ENCODE measurements at regions not wholly inside any gene's neighbourhood (a gene's known extent, or its start where the extent isn't known, plus 50 kb on each side); places are given as distances from the start of the nearest gene placed in this dataset.

DNA sequence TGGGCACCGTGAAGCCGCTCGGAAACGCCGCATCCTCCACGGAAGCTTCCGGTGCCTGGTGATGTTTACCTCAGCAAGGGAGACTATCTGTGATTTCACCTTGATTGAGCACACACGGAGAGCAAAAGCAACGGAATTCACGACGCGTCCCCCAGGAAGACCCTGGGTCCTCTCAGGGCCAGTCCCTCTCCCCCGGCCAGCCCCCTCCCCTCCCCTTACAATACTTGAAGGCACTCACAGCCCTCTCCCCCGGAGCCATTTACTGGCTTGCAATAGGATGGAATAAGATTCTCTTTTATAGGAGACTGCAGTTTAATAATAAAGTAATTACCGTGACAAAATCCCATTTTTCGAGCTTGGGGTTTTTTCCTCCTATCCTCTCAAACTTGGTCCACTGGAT is 104.7 kb downstream of the ENGASE start:
- 80 to 85% (median 84%) methylated on average over 16 of the region's 16 CpGs for WGBS, 5 donors
- TF ChIP-seq EP300 (IDR thresholded peaks at IDR 0.05) = no peak
- TF ChIP-seq POLR2AphosphoS5 (IDR thresholded peaks at IDR 0.05) = no peak
- TF ChIP-seq POLR2A (IDR thresholded peaks at IDR 0.05) = no peak
- TF ChIP-seq, protein P1, sequence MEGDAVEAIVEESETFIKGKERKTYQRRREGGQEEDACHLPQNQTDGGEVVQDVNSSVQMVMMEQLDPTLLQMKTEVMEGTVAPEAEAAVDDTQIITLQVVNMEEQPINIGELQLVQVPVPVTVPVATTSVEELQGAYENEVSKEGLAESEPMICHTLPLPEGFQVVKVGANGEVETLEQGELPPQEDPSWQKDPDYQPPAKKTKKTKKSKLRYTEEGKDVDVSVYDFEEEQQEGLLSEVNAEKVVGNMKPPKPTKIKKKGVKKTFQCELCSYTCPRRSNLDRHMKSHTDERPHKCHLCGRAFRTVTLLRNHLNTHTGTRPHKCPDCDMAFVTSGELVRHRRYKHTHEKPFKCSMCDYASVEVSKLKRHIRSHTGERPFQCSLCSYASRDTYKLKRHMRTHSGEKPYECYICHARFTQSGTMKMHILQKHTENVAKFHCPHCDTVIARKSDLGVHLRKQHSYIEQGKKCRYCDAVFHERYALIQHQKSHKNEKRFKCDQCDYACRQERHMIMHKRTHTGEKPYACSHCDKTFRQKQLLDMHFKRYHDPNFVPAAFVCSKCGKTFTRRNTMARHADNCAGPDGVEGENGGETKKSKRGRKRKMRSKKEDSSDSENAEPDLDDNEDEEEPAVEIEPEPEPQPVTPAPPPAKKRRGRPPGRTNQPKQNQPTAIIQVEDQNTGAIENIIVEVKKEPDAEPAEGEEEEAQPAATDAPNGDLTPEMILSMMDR (IDR thresholded peaks at IDR 0.05) = no peak
- Histone ChIP-seq H3K27ac (no peak overlapping the region), H3K4me1 (peaks cover 0 to 14% (median 11%) of the 10 kb centered on the region in 4 donors), H3K9me3 (no peaks in the 10 kb centered on the region), H3K27me3 (peaks cover 15 to 90% (median 50%) of the 10 kb centered on the region in 3 donors), H3K4me3 (no peak overlapping the region), H3K36me3 (no peaks in the 10 kb centered on the region)
- DNase-seq = no peak
- intact Hi-C loops (cut with DNase I; ENCODE audit: low total_unique reads) = no loop called here

DNA sequence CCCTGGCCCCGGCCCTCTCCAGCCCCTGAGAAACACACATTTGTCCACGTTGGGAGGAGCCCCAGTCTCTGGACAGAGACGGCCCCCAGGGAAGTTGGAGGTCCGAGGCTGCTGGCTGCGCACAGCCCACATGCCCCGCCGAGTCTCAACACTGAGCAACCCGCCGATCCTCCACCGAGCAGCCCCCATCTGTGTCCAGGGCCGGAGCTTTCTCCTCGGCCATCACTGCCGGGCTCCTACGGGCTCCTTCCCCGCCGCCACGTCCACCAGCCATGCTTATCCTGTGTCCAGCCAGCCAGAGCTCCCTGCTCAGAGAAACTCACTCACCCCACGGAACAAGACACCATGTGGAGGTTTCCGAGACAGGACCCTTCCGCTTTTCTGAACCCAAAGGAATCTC is 103.3 kb downstream of the ENGASE start:
- peaks cover 0 to 4% (median 1%) of the 10 kb centered on the region in 4 donors for H3K4me1 ChIP-seq
- no peak overlapping the region for H3K4me3 ChIP-seq
- no peak overlapping the region for H3K27ac ChIP-seq
- WGBS, 5 donors = 71 to 81% (median 75%) methylated on average over 16 to 20 of the region's 20 CpGs
- intact Hi-C loops (cut with DNase I; ENCODE audit: low total_unique reads) = no loop called here
- no peak for TF ChIP-seq EP300 (IDR thresholded peaks at IDR 0.05)
- TF ChIP-seq, protein P1 (IDR thresholded peaks at IDR 0.05) = no peak
- no peak for TF ChIP-seq POLR2A (IDR thresholded peaks at IDR 0.05)
- TF ChIP-seq POLR2AphosphoS5 (IDR thresholded peaks at IDR 0.05) = no peak
- H3K36me3 ChIP-seq = no peaks in the 10 kb centered on the region
- peaks cover 7 to 76% (median 37%) of the 10 kb centered on the region in 3 donors for H3K27me3 ChIP-seq
- no peak for DNase-seq
- no peaks in the 10 kb centered on the region for H3K9me3 ChIP-seq

DNA sequence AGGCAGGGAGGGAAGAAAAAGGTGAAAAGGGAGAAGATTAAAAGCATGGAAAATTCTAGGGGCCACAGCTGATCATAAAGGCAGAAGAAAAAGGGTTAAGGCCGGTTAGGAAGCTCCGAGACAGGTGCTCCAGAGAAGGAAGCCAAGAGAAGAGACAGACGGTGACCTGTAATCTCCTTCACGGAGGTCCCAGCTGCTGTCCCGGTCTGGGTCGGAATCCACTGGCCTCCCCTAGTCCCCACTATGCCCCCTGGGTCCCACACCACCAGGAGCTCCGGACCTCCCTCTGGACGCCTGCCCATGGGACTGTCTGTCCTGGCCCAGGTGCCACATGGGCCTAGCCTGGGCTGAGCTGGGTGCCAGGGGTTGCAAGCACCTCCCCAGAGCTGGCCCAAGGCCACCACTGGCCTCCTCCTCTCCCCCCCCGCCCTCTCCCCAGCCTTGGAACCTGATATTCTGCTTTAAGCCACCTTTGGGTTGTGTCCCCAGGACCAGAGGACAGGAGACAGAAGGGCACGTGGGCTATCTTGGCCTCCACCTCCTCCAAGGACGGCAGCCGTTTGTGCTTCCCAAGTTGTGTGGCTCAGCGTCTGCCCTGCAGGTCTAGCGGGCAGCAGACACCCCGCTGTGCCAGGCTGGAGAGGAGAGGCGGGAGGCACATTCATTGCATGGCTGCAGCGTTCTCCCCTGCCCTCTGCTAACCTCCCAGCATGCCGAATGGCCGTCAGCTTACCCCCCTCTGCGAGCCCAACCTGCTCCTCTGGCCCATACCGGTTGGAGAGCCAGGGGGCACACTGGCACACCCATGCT is 102.4 kb downstream of the ENGASE start:
- Histone ChIP-seq H3K27me3 (peaks cover 0 to 67% (median 29%) of the 10 kb centered on the region in 3 donors), H3K4me1 (no peaks in the 10 kb centered on the region), H3K4me3 (no peak overlapping the region), H3K36me3 (no peaks in the 10 kb centered on the region), H3K27ac (no peak overlapping the region), H3K9me3 (no peaks in the 10 kb centered on the region)
- TF ChIP-seq, protein P1 (IDR thresholded peaks at IDR 0.05) = no peak
- DNase-seq = no peak
- intact Hi-C loops (cut with DNase I; ENCODE audit: low total_unique reads) = no loop called here
- WGBS, 5 donors = 55 to 60% (median 58%) methylated on average over 19 to 21 of the region's 21 CpGs

DNA sequence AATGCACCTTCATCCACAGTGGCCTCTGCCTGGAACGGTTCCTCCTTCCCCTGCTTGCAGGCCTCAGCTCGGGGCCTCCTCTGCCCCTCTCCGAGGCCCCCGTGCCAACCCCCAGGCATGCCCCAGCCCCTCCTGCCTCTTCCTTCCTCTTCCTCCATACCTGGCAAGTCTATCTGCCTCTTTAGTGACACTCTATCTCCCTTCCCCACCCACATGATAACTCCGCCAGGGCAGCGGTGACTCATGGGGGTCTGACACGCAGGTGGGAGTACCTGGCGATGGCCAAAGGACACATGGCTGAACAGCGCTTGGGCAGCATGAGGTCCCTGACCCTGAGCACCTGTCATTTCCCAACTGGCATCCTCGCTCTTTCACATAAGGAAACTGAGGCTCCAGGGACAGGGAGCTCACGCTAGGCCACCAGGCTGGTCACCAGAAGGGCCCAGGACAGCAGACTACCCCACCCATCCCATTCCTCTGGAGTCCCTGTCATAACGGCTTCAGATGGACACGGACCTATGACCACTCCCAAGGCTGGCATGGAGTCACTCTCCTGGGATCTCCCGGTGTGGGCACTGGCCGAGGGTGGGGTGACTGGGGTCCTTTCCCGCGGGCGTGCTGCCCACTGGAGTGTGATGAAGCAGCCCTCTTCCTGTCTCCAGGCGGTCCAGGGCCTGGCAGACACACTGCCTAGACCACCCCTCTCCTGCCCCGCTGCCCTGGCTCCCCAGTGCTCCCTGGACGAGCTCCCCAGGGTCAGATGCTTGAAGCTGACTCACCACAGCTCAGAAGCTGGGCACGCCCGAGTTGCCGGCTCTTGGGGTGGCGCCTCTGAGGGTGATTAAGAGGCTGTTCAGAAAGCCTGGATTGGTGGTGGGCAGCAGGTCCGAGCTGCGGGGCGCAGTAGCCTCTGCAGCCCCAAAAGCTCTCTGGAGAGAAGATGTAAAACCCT is 100.6 kb downstream of the ENGASE start:
- no peaks in the 10 kb centered on the region for H3K4me1 ChIP-seq
- H3K27ac ChIP-seq = no peak overlapping the region
- no peak for DNase-seq
- intact Hi-C loops (cut with DNase I; ENCODE audit: low total_unique reads) = no loop called here
- H3K4me3 ChIP-seq = no peak overlapping the region
- H3K9me3 ChIP-seq = no peaks in the 10 kb centered on the region
- WGBS, 5 donors = 65 to 78% (median 71%) methylated on average over 18 to 28 of the region's 28 CpGs
- no peaks in the 10 kb centered on the region for H3K36me3 ChIP-seq
- H3K27me3 ChIP-seq = peaks cover 0 to 50% (median 20%) of the 10 kb centered on the region in 3 donors
- no peak for TF ChIP-seq EP300 (IDR thresholded peaks at IDR 0.05)
- TF ChIP-seq, protein P1 (IDR thresholded peaks at IDR 0.05) = no peak
- no peak for TF ChIP-seq POLR2AphosphoS5 (IDR thresholded peaks at IDR 0.05)
- TF ChIP-seq POLR2A (IDR thresholded peaks at IDR 0.05) = no peak
